ENCODE measurements at regions not wholly inside any gene's neighbourhood (a gene's known extent, or its start where the extent isn't known, plus 50 kb on each side); places are given as distances from the start of the nearest gene placed in this dataset.
A peak's percentile ranks its signal among the peaks of the same experiment; 100 is the strongest.

DNA sequence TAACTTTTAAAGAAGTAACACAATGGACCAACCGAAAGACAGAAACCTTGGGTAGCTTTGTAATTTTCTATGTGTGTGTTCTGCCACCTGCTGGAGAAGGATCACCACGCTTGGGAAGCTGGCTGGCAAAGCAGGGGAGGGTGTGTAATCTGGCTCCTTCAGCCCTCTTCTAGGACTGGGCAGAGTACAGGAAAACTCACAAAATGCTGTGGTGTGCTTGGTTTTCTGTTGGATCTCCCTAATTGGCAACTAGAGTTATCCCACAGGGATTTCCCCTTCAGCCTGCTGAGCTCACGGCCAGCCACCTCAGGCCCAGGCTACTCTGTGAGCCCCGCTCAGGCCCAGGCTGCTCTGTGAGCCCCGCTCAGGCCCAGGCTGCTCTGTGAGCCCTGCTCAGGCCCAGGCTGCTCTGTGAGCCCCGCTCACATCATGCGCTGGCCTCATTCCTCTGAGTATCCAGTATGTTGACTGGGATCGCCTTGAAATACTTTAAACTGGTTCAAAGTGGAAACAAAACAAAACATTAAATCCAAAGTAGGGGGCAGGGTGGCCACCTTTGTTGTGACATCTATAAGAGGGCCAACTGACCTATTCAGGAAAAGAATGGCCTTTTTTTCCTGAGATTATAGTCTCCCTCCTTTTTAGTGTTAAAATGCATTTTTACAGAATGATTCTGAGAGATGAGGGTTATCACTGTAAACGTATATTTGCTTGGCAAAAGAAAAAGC, 52.0 kb upstream of the RNU6-8 start:
- DNase-seq (ENCODE audit: extremely low read depth in 1 of 2, low read depth in 1 of 2) = peak in 1 of 2 donors; percentile 19

- DNase-seq (ENCODE audit: extremely low read depth in 1 of 2, low read depth in 1 of 2) = no peak
Observed at GRCh38 chr14:32255789-32256188, 52.7 kb upstream of the RNU6-8 start.

GRCh38 chr14:32256576-32256975, 53.5 kb upstream of the RNU6-8 start:
- DNase-seq (ENCODE audit: extremely low read depth in 1 of 2, low read depth in 1 of 2) = no peak

DNA sequence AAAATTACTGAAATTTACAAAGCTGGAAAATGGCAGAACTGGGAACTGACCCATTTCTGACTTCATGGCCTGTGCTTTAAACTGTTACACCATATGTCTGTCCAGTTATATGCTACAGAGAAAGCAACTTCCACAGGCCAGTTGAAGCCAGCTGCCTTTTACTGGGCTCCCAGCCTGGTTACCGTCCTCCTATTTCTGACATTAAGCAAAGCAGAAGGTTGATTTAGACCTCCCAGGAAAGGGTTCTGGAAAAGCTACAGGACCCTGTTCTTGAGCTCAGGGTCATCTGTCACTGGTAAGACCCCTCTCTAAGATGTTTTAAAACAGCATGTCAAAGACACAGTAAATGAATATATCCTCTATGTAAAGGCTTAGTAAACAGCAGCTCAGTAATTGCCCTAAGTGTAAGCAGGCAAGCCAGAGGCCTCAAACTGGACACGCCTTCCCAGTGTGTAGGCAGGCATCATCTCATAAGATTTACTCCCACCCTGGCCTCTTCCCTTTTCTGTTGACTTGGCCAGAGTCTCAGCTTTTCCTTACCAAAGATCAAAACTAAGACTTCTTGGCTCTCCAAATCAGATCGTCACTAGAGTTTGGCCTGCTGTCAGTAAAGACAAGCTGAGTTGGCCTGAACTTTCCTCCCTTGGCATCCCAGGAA, 55.4 kb upstream of the RNU6-8 start:
- DNase-seq (ENCODE audit: extremely low read depth in 1 of 2, low read depth in 1 of 2) = no peak

DNA sequence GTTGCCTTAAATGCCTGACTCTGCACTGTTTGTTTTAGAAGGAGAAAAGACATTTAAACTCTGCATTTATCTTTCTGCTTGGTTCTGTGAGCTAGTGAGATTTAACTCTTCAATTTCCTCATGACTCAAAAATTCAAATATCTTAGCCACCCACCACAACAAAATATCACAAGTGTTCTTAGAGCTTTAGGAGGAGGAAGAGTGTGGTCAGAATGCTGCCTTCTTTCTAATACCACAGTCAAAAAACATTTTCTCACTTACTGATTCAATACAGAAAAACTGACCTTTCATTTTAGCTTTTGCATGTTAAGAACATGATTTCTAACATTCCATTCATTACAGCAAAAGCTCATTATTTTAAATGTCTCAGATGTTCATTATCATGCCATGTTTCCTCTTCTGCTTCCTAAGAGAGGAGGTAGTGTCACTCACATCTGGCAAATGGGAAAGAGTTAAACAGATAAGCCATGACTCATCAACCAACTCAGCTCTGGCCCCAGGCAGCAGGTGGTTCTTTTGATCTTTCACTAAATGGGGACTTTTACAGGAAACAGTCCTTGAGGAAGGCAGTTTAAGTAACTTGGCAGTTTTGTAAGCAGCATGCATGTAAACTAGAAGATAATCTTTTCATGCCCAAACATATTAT, 56.4 kb upstream of the RNU6-8 start:
- no peak for DNase-seq (ENCODE audit: extremely low read depth in 1 of 2, low read depth in 1 of 2)

DNA sequence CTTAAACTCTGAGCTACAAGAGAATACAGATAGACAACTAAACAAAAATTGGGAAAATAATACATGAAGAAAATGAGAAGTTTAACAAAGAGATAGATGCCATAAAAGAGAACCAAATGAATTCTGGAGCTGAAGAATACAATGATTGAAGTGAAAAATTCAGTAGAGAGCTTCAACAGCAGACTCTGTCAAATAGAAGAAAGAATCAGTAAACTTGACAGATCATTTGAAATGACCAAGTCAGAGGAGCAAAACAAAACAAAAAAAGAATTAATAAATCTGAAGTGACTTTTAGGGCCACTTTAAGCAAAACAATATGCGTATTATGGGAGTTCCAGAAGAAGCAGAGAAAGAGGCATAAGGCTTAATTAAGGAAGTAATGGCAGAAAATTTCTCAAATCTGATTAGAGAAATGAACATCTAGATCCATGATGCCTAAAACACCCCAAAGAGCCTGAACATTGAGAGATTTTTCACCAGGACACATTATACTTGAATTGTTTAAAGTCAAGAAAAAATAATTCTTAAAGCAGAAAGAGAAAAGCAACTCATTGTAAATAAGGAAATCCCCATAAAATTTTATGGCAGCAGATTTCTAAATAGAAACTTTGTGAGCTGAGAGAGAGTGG, 61.0 kb upstream of the RNU6-8 start:
- no peak for DNase-seq (ENCODE audit: extremely low read depth in 1 of 2, low read depth in 1 of 2)

DNA sequence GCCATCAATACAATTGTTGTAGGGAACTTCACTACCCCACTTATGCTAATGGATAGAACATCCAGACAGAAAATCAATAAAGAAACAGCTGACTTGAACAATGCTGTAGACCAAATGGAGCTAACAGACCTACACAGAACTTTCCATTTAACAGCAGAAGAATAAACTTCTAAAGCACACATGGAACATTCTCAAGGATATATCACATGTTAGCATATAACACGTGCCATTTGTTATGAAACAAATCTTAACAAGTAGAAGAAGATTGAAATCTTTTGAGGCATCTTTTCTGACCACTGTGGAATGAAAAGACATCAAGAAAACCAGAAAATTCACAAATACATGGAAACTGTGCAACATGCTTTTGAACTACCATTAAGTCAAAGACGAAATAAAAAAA, 62.5 kb upstream of the RNU6-8 start:
- DNase-seq (ENCODE audit: extremely low read depth in 1 of 2, low read depth in 1 of 2) = no peak

GRCh38 chr14:32277998-32278397, 51.1 kb upstream of the AKAP6 start:
- DNase-seq (ENCODE audit: extremely low read depth in 1 of 2, low read depth in 1 of 2) = no peak
